ENCODE measurements at regions not wholly inside any gene's neighbourhood (a gene's known extent, or its start where the extent isn't known, plus 50 kb on each side); places are given as distances from the start of the nearest gene placed in this dataset.

DNA sequence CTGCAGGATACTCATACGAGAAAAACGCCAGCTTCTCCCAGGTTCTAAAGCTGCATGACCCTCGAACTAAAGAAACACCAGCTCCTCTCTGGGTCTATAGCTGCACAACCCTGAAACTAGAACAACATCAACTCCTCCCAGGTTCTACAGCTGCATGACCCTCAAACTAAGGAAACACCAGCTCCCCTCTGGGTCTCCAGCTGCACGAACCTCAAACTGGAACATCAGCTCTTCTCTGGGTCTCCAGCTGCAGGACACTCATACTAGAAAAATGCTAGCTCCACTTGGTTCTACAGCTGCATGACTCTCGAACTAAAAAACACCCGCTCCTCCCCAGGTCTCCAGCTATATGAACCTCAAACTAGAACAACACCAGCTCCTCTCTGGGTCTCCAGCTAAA lies 811.1 kb downstream of the CDH9 start:
- no peak for DNase-seq (ENCODE audit: low spot score)

DNA sequence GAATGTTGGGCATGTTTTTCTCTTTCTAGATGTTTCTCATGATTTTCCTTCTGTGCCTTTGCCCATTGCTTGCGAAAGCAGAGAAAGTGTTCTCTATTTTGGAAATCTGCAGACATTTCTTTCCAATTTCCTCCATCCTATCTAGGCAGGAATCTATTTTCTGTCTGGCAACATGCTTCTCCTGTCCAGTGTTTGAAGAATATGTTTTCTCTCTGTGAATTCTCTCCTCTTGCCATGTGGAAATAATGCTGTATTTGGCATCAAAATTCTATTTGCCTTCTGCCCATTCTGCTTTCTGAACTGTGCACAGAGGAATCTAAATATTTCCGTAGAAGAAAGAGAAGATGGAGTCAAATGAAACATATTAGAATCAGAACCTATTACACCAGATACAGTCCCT lies 833.3 kb downstream of the CDH9 start:
- DNase-seq (ENCODE audit: low spot score) = no peak

DNA sequence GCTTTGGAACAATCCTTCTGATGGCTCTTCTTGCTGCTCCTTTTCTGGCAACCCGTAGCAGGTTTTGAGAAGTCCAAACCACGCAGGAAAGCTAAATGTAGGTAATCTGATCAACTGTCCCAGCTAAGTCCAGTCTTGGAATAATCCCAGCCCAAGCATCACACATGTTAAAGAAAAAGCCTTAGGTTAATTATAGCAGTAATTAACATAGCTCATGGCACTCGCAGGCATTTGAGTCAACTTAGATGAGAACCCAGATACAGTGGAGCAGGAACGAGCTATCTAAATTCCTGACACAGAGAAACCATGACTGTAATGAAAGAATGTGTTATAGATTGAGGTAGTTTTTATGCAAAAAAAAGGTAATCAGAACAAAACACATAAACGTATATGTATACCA lies 844.8 kb downstream of the CDH9 start:
- no peak for DNase-seq (ENCODE audit: low spot score)

DNA sequence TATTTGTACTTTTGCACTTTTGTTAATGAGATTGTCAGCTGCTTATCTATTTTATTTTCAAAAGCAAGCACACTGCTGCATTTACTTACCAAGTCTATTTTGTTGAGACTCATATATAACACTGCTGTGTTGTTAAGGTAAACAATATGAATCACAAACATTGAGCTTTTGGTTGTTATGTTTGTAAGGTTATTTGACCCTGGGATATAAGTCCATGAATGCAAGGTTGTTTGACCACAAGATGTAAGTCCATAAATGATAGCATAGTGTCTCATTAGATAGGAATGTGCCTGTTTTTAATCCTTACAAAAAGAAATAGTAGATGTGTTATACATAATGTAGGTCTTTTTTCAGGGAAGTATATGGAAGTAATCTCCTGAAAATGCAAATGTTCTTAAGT lies 845.9 kb downstream of the CDH9 start:
- DNase-seq (ENCODE audit: low spot score) = no peak

DNA sequence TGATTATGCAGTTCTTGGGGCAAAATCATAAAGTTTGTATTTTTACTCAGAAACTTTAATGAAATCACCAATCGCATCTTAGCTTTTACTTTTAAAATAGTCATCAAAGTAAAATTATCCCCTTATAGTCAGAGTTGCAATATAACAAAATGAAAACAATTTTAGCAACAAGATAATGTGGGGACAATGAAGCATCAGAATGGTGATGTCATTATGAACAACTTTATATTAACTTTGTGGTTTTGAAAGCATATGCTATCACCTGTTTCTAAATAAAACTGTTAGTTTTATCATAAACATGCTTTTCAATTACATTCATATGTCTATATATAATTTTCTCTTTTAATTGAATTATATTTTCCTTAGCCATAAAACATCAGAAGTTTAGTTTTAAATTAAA lies 856.8 kb downstream of the CDH9 start:
- no peak for DNase-seq (ENCODE audit: low spot score)

DNA sequence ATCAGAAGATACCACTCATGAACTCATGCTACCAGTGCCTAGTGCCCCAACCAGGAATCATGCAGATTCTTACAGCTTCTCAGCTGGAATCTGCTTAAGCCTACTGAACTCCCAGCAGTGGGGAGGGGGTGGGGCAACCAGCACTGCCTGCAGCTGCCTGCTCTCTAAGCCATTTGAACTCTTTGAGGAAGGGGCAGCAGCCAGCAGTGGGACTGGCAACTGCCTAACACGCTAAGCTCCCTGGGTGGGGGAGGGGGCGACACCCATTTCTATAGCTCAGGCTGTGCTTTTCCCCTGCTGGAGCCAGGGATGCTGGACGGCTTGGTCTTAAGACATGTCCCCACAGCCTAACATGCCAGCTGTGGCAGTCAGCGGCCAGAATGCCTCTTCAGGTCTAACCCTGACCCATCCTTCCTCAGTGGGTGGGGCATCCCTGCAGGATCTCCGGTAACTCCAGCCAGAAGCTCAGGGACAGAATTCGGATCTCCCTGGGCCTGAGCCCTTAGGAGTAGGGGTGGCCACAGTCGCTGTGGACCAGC lies 889.7 kb downstream of the CDH9 start:
- no peak for DNase-seq (ENCODE audit: low spot score)

DNA sequence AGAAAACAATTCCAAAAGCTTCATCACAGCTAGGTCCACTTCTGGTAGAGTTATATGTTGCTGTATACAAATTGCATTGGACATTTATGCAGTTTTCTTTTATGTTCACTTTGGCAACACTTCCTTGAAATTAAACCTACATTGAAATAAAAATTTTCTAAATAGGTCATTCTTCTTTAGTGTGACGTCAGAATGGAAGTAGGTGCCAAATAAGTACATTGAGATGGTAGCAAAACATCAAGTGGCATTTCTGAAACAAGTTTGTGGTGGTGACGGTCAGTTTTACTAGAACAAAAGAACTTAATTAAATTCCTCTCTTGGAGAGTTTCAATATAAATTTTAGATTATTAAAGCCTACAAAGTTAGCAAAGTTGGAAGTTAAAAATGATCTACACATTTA lies 895.1 kb downstream of the CDH9 start:
- DNase-seq (ENCODE audit: low spot score) = no peak

DNA sequence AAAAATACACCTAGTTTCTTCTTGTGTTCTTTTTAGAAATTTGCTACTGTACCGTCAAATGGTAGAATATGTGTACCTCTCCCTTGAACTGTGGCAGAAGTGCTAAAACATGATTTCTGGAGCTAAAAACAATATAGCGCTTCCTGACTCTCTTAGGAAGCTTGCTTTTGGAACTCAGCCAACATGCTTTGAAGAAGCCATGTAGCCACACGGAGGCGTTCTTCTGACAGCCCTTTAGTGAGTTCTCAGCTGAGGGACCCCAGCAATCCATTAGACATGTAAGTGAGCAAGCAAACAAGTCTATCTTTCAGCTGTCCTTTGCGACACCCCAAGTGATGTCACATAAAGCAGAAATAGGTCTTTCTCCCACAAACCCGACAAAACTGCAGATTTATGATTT lies 917.0 kb downstream of the CDH9 start:
- DNase-seq (ENCODE audit: low spot score) = no peak

DNA sequence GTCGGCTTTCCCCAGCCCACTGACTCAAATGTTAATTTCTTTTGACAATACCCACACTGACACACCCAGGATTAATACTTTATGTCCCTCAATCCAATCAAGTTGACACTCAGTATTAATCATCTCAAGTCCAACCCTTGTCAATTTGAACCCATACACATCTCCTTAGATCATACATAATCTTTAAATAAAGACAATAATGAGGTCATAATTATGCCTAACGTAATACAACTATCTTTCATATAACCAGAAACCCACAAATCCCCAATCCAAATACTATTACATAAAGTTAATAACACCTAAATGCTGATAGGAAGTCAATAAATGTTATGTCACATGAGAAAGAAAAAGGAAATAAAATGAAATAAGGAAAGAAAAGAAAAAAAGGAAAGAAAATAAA lies 934.2 kb downstream of the CDH9 start:
- no peak for DNase-seq (ENCODE audit: low spot score)

DNA sequence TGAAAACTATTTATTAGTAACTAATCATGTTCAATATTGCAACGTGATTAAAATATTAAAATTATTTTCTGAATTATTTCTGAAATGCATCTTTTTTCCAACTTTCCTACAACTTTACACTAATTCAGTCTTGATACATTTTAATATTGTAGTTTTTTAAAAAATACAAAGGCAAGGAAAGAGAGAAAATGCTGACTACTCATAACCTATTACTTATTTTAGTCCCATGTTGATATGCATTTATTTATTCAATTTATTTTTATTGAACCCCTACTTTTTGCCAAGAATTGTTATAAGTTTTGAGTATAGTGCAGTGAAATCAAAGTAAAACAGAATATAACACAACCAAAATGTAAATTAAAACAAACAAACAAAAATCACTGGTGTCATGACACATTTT lies 978.2 kb downstream of the CDH9 start:
- no peak for DNase-seq (ENCODE audit: low spot score)

DNA sequence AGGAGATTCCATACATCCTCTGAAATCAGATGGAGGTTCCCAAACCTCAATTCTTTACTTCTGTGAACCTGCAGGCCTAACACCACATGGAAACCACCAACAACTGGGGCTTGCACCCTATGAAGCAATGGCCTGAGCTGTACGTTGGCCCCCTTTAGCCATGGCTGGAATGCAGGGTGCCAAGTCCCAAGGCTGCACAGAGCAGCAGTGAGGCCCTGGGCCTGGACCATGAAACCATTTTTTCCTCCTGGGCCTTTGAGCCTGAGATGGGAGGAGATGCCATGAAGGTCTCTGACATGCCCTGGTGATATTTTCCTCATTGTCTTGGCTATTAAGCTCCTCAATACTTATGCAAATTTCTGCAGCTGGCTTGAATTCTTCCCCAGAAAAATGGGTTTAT lies 983.8 kb downstream of the CDH9 start:
- no peak for DNase-seq (ENCODE audit: low spot score)

DNA sequence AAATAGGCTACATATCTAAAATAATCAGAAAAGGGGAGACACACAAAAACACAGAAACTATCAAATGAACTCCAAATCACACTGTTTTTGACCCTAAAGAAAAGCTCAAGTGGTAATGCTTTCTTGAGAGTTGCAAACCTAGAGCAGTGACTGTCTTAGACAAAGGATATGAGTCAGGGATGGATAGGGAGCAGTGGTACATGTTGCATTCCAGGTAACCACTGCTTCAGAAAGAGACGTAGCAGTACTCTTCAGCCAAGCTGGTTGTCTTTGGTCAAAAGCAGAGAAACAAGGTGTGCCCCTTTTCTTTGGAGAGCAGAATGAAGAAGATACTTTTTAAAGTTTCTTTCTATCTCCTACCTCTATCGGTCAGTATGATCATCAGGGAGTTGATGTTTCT lies 1003.6 kb downstream of the CDH9 start:
- no peak for DNase-seq (ENCODE audit: low spot score)

DNA sequence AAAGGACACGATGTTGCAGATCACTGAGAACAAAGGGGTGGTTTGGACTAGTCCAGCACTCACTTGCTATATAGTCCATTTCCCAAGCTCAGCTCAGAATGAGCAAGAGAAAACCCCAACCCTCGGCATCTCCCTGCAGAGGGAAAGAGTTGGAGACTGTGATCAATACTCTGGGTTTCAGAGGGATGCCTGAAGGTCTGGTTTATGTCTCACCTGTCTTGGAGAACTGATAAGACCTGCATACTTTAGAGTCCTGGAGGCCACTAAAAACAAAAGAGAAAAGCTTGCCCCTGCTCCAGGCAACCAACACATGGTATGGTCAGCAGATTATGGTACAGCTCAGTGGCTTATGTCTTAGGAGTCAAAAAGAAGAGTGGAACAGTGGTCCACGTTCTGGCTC lies 1006.9 kb downstream of the CDH9 start:
- no peak for DNase-seq (ENCODE audit: low spot score)

DNA sequence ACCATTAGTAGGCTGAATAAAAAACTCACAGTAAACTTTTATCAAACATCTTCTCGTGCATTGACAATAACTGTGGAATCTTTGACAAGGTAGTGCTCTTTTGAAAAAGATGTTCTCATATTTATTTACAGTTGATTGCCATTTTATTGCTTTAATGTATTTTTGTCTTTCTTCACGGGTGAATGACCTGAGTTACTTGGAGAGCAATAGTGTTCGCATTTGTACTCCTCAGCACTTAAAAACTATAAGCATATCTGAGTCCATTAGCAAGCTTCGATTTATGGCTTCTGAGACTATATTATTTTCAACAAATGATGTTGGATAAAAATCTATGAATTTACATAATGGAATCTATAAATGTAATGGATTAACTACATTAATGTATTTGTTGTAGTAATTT lies 1012.3 kb downstream of the CDH9 start:
- DNase-seq (ENCODE audit: low spot score) = no peak

DNA sequence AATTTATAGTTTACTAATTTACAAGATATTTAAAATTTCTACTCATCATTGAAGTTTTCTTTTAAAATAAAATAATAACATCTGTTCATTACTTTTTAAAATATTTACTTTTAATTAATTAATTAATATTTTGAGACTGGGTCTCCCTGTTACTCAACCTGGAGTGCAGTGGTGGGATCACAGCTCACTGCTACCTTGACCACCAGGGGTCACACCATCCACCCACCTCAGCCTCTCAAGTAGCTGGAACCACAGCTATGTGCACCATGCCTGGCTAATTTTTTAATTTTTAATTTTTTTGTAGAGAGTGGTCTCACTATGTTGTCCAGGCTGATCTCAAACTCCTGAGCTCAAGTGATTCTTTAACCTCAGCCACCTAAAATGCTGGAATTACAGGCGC lies 1013.6 kb downstream of the CDH9 start:
- no peak for DNase-seq (ENCODE audit: low spot score)

DNA sequence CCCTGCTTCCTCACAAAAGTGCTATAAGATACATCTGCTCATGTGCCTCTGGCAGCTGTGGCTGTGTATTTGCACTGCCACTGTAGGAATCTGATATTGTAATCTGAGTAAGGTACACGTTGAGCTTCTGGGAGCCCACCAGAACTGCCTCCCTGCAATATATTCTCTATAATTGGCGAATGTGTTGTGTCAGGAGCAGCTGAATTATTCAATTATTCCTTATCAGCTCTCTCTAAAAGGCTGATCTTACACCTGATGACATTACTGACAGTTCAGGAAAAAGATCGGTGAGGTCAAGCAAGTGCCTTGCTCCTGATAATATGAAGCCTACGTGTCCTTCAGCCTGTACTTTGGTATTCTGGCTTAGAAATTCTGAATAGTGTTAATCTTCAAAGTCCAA lies 1015.0 kb downstream of the CDH9 start:
- no peak for DNase-seq (ENCODE audit: low spot score)

DNA sequence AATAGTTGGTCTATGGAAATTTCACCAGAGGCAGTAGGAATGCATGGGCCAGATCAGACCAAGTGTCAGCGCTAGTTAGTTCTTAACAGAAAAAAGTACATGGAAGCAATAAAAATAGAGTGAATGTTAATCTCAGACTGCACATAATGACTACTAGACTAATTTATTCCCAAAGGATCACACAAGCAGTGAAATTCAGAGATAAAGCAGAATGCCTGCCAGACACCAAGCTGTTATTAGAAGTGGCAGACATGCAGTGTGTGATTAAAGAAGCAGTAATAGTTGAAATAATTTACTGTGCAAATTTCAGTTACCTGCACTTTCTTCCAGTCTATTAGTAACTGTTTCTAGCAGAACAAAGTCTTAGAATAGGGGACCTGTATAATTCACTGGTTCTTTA lies 1024.2 kb downstream of the CDH9 start:
- no peak for DNase-seq (ENCODE audit: low spot score)

DNA sequence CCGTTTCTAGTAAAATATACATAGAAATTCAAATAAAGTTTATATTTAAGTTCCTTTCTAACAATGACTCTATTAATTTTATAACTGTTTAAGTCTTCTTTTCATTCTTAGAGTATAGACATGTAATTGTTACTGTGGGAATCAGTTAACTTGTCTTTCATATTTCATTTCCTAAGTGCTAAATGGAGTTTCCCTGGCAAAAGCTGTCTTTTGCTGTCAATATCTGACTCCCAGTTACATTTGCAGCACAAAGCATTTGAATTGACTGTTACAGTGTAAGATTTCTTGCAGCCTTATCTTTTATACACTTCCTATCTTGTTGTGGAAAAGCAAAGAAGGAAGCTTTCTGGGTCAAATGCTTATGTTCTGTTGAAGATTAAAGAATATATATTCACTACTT lies 1026.3 kb downstream of the CDH9 start:
- DNase-seq (ENCODE audit: low spot score) = no peak

DNA sequence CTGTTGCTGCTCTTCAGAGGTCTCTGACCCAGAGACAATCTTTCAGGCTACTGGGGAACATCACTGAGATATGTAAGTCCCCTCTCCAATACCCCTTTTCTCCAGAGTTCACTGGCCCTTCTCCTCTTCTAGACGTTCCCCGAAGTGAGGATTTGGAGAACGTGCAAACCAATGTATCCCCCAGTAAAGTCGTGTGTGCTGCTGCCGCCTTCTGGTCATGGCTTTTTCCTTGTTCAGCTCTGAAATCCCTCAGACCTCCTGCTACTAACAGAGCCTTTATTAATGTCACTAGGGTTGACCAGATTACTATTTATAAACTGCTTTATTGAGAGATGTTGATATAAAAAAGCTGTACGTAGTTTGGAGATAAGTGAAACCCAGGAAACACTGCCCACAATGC lies 1028.6 kb downstream of the CDH9 start:
- DNase-seq (ENCODE audit: low spot score) = no peak

DNA sequence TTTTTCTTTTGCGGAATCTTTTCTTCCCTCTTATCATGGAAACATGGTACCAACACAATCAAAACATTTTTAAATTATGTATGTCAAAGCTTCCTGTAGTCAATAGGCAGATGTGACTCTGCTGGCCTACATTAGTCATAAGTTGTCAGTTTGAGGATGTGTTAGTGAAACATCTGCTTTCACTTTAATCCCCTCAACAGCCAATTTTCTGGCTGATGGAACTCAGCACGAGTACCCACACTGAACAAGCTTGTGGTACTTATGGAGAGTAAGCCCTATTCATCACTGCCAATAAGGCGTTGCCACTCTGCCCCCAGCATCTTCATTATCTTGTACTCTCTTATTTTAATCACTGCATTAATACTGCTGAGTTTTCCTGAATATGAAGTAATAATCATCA lies 1034.4 kb downstream of the CDH9 start:
- no peak for DNase-seq (ENCODE audit: low spot score)

DNA sequence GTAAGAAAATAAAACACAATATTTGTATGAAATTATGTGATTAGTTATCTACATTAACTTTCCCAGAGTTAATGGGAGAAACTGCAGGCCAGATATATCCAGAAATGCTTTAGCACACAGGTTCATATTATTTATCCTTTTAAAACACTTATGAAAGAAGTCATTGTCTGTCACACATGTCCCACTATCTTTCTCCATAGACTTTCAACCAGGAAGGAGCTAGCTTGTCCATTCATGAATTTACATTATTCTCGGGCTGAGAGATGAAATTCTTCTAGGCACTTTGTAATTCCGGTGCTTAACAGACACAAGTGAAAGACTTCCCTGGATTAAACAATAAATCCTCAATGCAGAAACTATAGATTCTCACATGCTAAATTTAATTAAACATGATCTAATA lies 1043.2 kb downstream of the CDH9 start:
- DNase-seq (ENCODE audit: low spot score) = no peak

DNA sequence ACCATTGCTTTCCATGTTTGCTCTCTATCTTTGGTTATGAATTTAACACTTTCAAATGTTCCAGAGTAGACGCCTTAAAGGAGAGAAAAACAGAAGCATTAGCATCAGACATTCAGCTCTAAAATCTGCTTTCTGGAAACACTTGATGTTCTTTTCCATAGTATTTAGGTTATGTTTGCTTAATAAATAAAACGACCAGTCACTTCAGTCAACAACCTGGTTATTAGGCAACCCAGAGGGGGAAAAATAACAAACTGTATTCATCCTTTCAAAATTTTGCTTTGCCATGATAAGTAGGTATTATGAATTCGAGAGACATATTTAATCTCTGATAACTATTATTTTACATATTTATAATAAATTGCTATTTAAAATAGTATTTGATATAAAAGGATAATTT lies 1044.7 kb downstream of the CDH9 start:
- no peak for DNase-seq (ENCODE audit: low spot score)

DNA sequence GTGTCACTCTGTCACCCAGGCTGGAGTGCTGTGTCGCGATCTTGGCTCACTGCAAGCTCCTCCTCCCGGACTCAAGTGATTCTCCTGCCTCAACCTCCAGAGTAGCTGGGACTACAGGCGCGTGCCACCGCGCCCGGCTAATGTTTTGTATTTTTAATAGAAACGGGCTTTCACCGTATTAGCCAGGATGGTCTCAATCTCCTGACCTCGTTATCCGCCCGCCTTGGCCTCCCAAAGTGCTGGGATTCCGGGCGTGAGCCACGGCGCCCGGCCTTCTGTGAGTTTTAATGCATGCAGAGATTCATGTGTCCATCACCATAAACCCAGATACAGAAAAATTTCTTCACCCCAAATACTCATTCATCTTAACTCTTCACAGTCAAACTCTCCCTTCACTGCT lies 1046.7 kb downstream of the CDH9 start:
- no peak for DNase-seq (ENCODE audit: low spot score)

DNA sequence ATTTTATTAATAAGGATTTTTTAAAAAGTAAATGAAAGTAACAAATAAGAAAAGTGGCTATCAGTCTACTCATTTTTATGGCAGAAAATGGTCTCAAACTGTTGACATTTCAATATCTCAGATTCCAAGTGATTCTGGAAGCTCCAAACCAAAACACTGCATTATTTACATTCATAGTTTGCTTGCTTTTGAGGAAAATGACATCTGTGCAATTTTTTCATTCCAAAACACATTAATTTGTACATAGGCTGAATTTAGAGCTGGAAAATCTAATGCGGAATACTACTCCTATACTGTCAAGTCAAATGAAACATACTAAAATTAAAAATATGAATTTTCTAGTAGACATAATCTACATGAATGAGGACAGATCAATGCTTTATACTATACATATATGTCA lies 1047.6 kb downstream of the CDH9 start:
- DNase-seq (ENCODE audit: low spot score) = no peak

DNA sequence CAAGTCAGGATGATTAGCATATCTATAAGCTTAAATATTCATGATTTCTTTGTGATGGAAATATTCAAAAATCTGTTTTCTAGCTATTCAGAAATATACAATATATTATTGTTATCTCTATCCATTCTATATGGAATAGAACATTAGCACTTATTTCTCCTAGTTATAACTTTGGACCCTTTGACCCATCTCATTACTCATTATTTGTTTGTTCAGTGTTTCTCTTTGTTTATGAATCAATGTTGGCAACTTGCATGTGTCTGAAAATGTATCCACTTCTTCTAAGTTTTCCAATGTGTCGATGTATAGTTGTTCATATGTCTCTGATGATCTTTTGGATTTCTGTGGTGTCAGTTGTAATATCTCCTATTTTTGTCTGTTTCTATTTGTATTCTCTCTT lies 1059.3 kb downstream of the CDH9 start:
- no peak for DNase-seq (ENCODE audit: low spot score)

All from HuH-7.5 (cell line).